OCI-LY7 (cell line): ENCODE measurements at regions not wholly inside any gene's neighbourhood (a gene's known extent, or its start where the extent isn't known, plus 50 kb on each side); places are given as distances from the start of the nearest gene placed in this dataset.

Experiments
- BruUV-seq: library from RNA; stranded (reverse); fragments of 400-500 nt; replicated peaks from 2 replicates; lab custom pipeline; 2021; lab: Mats Ljungman, UMichigan
- CTCF ChIA-PET: fragments of 300-600 bp; sonication (Branson Sonifier 250); formaldehyde crosslinking; loops from one replicate; lab custom pipeline; 2022; ENCODE audit warnings: antibody characterized with exemption; ENCODE audit not compliant: unreplicated experiment; lab: Charles Lee
- POLR2A ChIA-PET: fragments of 300-600 bp; sonication (Branson Sonifier 250); formaldehyde crosslinking; loops from one replicate; lab custom pipeline; 2022; ENCODE audit warnings: antibody characterized with exemption; lab: Charles Lee
- DNase-seq: peaks from one replicate; pipeline ENCODE4 v3.0.0-alpha.2; 2015; ENCODE audit warnings: low spot score
- H2AFZ ChIP-seq: fragments of 200-600 bp; sonication (generic), shearing (Covaris generic); 2 replicates; pipeline ENCODE4 v1.6.1; 2014; ENCODE audit warnings: mild to moderate bottlenecking, antibody characterized with exemption, low read length, moderate library complexity
- H3K27ac ChIP-seq: fragments of 200-600 bp; sonication (generic); 2 replicates; pipeline ENCODE4 v1.5.1; 2014; ENCODE audit warnings: mixed run types, low read depth, mild to moderate bottlenecking, moderate library complexity, low read length, inconsistent platforms; ENCODE audit not compliant: poor library complexity, severe bottlenecking
- H3K36me3 ChIP-seq: fragments of 200-600 bp; sonication (generic); 2 replicates; pipeline ENCODE4 v1.6.1; 2014; ENCODE audit warnings: mild to moderate bottlenecking, antibody characterized with exemption, low read length, moderate library complexity, mixed read lengths; ENCODE audit not compliant: insufficient read depth
- H3K4me1 ChIP-seq: fragments of 200-600 bp; sonication (generic); 2 replicates; pipeline ENCODE4 v1.5.1; 2014; ENCODE audit warnings: mild to moderate bottlenecking, low read length; ENCODE audit not compliant: insufficient read depth, poor library complexity, severe bottlenecking
- H3K4me2 ChIP-seq: fragments of 200-600 bp; sonication (generic); 2 replicates; pipeline ENCODE4 v1.6.1; 2014; ENCODE audit warnings: mild to moderate bottlenecking, low read length
- H3K4me3 ChIP-seq: fragments of 200-600 bp; sonication (generic); 2 replicates; pipeline ENCODE4 v1.5.1; 2014; ENCODE audit warnings: mild to moderate bottlenecking, low read depth, low read length; ENCODE audit not compliant: poor library complexity, severe bottlenecking
- H3K79me2 ChIP-seq: fragments of 200-600 bp; sonication (generic); 2 replicates; pipeline ENCODE4 v1.6.1; 2016; ENCODE audit warnings: low read depth, mild to moderate bottlenecking, low read length, moderate library complexity, mixed read lengths; ENCODE audit not compliant: insufficient read depth
- H3K9me2 ChIP-seq: fragments of 200-600 bp; sonication (generic); 2 replicates; pipeline ENCODE4 v1.6.1; 2016; ENCODE audit warnings: mild to moderate bottlenecking, low read length, mixed read lengths; ENCODE audit not compliant: insufficient read depth
- H3K9me3 ChIP-seq: fragments of 200-600 bp; sonication (generic); 2 replicates; pipeline ENCODE4 v1.6.1; 2014; ENCODE audit warnings: mild to moderate bottlenecking, mixed run types, low read length, mixed read lengths
- H4K20me1 ChIP-seq: fragments of 200-600 bp; sonication (generic); 2 replicates; pipeline ENCODE4 v1.6.1; 2014; ENCODE audit warnings: mild to moderate bottlenecking, antibody characterized with exemption, low read length, moderate library complexity, mixed read lengths; ENCODE audit not compliant: insufficient read depth
- EZH2phosphoT487 ChIP-seq: fragments of 200-600 bp; sonication (generic); IDR thresholded peaks from 2 replicates; pipeline ENCODE4 v1.6.1; 2018; ENCODE audit warnings: low read depth, borderline replicate concordance, mild to moderate bottlenecking, mixed run types, antibody characterized with exemption, low read length, moderate library complexity, mixed read lengths
- intact Hi-C: fragments of 100-400 bp; cut with micrococcal nuclease; formaldehyde crosslinking; loops from one replicate; pipeline ENCODE4 v1.10.0; 2022; ENCODE audit not compliant: unreplicated experiment
- TF ChIP-seq, protein P1 (sequence below): fragments of 200-600 bp; sonication (generic); conservative IDR thresholded peaks from 2 replicates; pipeline ENCODE4 v1.5.1; 2014; ENCODE audit warnings: mild to moderate bottlenecking, antibody characterized with exemption, low read length, moderate library complexity, mixed read lengths

DNA sequence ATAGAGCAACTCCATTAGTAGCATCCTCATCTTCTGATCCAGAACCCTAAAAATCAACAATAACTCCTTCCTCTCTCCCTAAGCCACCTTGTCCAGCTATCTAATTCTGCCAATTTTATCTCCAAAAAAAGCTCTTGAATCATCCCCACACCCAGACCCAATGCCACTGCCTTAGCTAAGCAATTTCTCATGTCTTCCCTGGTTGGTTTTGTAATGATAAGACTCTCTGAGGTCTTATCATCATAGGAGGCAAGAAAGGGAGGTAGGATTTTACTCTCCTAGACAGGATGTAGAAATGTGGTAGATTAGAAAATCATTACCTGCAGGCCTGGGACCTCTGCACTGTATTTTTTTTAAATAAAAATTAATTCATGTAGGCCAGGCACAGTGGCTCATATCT lies 283.5 kb upstream of the NEBL start:
- Histone ChIP-seq H2AFZ (no peak overlapping the region), H3K4me3 (no peak overlapping the region), H3K4me2 (no peak overlapping the region), H3K36me3 (no peaks in the 10 kb centered on the region), H4K20me1 (no peaks in the 10 kb centered on the region), H3K9me2 (no peaks in the 10 kb centered on the region), H3K79me2 (no peaks in the 10 kb centered on the region), H3K4me1 (no peaks in the 10 kb centered on the region), H3K27ac (no peak overlapping the region), H3K9me3 (no peaks in the 10 kb centered on the region)
- ChIA-PET CTCF (no interaction called here), POLR2A (interaction anchor here (0.6 to 1.1 kb wide), 2 partner anchors 28 to 85 kb away, joined by 3 read pairs; no protein-coding TSS in a partner anchor)
- DNase-seq: no peak
- TF ChIP-seq, protein P1, sequence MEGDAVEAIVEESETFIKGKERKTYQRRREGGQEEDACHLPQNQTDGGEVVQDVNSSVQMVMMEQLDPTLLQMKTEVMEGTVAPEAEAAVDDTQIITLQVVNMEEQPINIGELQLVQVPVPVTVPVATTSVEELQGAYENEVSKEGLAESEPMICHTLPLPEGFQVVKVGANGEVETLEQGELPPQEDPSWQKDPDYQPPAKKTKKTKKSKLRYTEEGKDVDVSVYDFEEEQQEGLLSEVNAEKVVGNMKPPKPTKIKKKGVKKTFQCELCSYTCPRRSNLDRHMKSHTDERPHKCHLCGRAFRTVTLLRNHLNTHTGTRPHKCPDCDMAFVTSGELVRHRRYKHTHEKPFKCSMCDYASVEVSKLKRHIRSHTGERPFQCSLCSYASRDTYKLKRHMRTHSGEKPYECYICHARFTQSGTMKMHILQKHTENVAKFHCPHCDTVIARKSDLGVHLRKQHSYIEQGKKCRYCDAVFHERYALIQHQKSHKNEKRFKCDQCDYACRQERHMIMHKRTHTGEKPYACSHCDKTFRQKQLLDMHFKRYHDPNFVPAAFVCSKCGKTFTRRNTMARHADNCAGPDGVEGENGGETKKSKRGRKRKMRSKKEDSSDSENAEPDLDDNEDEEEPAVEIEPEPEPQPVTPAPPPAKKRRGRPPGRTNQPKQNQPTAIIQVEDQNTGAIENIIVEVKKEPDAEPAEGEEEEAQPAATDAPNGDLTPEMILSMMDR: no peak
- no peak for TF ChIP-seq EZH2phosphoT487
- intact Hi-C loops: no loop called here
- no TSS peak for BruUV-seq

DNA sequence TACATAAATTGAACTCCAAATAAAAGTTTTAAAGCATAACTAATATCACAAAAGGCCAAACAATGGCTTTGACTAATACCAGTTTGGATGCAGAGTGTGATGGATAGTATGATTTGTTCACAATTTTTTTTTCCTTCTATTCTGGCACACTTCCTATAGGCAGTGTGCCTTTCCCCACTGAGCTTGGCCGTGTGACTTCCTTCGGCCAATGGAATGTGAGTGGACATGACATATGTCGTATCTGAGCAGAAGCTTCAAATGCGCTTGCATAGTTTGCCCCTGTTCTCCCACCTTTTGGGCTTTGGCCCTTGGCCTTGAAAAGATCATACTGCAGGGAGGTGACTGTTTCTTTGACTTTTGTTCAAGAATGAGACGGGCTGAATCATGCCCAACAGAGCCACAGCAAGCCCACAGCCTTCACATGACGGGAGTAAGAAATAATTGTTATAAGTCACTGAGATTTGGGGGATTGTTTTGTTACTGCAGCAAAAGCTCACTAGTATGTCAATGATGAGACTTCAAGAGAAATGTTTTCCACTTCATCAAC lies 279.9 kb upstream of the NEBL start:
- Histone ChIP-seq H3K27ac (no peak overlapping the region), H4K20me1 (no peaks in the 10 kb centered on the region), H3K9me2 (no peaks in the 10 kb centered on the region), H3K4me2 (no peak overlapping the region), H3K4me3 (no peak overlapping the region), H3K79me2 (no peaks in the 10 kb centered on the region), H3K4me1 (no peaks in the 10 kb centered on the region), H2AFZ (no peak overlapping the region), H3K36me3 (no peaks in the 10 kb centered on the region), H3K9me3 (no peaks in the 10 kb centered on the region)
- ChIA-PET POLR2A (interaction anchor here (0.7 kb wide), 1 partner anchor 1803 kb away, joined by 3 read pairs; no protein-coding TSS in a partner anchor), CTCF (no interaction called here)
- intact Hi-C loops: no loop called here
- TF ChIP-seq, protein P1: no peak
- TF ChIP-seq EZH2phosphoT487: no peak
- no TSS peak for BruUV-seq
- DNase-seq: no peak

DNA sequence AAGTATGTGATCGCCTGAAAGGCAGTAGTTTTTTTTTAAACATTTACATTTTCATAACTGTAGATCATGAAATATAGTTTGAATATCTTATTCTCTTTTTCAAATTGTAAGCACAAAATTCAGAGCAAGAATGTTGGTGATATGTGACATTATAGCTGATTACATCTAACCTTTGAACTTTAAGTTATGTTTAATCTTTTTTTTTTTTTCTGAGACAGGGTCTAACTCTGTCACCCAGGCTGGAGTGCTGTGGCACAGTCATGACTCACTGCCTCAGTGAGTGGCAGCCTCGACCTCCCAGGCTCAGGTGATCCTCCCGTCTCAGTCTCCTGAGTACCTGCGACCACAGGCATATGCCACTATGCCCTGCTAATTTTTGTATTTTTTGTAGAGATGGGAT lies 278.7 kb upstream of the NEBL start:
- ChIA-PET CTCF (no interaction called here), POLR2A (interaction anchor here (0.6 kb wide), 1 partner anchor 189 kb away, joined by 3 read pairs; no protein-coding TSS in a partner anchor)
- intact Hi-C loops: no loop called here
- Histone ChIP-seq H3K36me3 (no peaks in the 10 kb centered on the region), H3K9me2 (no peaks in the 10 kb centered on the region), H3K4me1 (no peaks in the 10 kb centered on the region), H4K20me1 (no peaks in the 10 kb centered on the region), H3K4me2 (no peak overlapping the region), H3K4me3 (no peak overlapping the region), H3K27ac (no peak overlapping the region), H2AFZ (no peak overlapping the region), H3K79me2 (no peaks in the 10 kb centered on the region), H3K9me3 (no peaks in the 10 kb centered on the region)
- BruUV-seq: no TSS peak
- TF ChIP-seq, protein P1: no peak
- TF ChIP-seq EZH2phosphoT487: no peak
- DNase-seq: no peak
